Superior temporal gyrus (tissue), 1 donor: ENCODE measurements at regions not wholly inside any gene's neighbourhood (a gene's known extent, or its start where the extent isn't known, plus 50 kb on each side); places are given as distances from the start of the nearest gene placed in this dataset.

ENCODE experiments used
- DNase-seq: peaks from one replicate; pipeline ENCODE4 v3.0.0-alpha.2; 2016; ENCODE audit errors: extremely low spot score

DNA sequence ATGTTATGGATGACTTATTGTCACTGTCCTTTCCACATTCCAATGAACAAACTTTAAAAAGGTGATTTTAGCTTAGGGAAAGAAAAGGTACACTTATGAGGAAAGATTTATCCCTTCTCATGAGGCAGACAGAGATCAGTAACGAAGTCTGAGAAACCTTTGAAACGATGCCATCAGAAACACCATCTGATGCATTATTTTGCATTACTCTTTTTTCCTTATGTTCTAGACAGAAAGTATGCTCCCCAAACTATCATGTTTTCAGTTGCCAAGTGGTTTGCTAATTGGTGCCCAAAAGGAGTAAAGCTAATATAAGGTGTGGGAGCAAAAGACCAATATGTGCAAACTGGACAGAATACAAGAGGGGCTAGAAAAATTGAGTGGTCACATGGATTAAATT, 397.7 kb upstream of the RIOK2 start:
- no peak for DNase-seq

- no peak for DNase-seq
Measured at GRCh38 chr5:97591781-97592180, 408.7 kb upstream of the RIOK2 start.

DNA sequence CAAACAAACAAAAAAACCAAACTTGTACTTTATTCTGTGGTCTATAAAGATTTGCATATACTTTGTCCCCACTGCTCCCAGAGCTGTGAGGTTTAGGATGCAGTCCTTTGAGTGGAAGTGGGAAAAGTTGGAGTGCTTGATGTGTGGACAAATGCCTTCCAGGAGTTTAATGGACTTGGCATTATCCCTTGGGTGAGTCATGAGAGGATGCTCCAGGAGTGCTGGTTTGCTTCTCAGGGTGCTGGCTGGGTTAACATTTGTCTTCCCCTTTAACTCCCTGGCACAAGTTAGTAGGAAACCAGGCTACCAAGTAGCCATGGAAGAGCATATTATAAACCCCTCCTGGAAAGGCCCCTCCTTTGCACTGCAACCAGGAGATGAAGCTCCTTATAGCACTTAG, 417.4 kb upstream of the RIOK2 start:
- no peak for DNase-seq

DNA sequence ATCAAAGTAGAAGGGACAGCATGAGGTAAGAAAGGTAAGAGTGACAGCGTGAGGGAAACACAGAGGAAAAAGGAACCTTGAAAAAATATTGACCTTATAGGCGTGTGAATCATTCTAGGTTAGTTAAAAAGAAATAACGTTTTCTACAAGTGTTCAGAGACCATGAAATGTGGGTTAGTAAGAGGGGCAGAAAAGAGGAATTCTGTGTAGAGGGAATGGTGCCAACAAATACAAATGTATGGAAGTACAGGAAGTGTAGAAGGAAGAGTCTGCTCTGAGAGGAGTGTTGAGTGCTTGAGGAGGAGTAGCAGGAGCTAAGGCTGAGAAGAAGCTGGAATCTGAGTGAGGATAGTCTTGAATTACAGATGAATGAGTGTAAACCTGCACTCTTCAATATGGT, 418.6 kb upstream of the RIOK2 start:
- no peak for DNase-seq

DNA sequence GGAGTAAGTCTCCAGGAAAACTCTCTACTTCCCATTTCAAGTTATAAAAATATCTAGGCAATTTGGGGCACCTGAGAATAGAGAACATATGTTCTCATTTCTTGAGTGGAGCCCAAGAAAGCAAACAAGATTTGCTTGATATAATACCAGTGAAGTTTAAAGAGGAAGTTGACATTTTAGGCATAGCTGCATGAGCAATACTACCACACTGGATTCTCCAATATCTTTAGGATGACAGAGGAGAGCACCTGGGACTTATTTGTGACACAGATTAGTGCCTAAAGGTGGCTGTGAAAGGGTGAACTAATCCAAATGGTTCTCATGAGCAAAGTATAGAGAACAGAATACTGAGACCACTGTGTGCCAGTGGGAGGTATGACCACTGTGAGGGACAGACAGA, 423.5 kb upstream of the RIOK2 start:
- DNase-seq: peak; percentile 29

- DNase-seq: no peak
Measured at GRCh38 chr5:97608501-97608900, 425.5 kb upstream of the RIOK2 start.

DNA sequence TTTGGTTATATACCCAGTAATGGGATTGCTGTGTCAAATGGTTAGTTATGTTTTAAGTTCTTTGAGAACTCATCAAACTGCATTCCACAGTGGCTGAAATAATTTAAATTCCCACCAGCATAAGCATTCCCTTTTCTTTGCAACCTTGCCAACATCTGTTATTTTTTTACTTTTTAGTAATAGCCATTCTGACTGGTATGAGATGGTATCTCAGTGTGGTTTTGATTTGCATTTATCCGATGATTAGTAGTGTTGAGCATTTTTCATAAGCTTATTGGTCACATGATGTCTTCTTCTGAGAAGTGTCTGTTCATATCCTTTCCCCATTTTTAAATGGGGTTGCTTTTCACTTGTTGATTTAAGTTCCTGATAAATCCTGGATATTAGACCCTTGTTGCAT, 435.7 kb upstream of the RIOK2 start:
- no peak for DNase-seq

GRCh38 chr5:97623441-97623840, 440.4 kb upstream of the RIOK2 start:
- DNase-seq: no peak

DNA sequence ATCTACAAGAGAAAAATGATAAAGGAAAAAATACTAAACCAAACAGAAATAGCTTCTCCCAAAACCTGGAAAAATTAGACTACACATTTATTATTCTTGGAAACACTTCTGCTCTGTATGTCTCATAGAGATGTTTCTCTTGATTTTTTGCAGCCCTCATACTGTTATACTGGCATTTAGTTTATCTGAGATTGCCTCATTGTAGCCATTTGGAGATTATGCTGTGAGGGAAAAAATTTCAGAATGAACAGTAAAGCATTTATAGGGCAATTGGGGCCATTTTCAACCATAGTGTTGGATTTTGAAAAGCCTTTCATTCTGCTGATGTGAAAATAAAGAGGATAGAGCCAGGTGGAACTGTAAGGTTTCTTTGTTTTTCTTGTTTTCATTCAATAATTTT, 441.8 kb upstream of the RIOK2 start:
- DNase-seq: no peak

GRCh38 chr5:97627272-97627671, 444.2 kb upstream of the RIOK2 start:
- DNase-seq: peak; percentile 17

- peak; percentile 17 for DNase-seq
Measured at GRCh38 chr5:97628031-97628430, 445.0 kb upstream of the RIOK2 start.

DNA sequence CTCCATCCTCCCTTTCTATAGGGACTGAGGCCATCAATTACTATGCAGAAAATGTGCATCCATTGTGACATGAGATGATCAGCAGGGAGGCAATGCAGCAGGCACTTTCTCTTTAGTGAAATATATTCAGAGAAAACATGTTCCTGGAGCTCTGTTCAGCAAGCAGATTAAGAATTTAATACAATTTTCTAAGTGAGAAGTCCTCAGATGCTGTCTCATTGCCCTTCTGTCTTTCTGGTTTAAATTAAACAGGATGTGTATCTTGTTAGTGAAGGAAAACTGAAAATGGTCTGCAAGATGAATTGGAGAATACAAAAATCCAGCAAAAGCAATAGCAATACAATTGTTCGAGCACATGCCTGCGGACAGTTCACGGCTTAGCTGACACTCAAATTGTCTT, 445.8 kb upstream of the RIOK2 start:
- peak; percentile 44 for DNase-seq

DNA sequence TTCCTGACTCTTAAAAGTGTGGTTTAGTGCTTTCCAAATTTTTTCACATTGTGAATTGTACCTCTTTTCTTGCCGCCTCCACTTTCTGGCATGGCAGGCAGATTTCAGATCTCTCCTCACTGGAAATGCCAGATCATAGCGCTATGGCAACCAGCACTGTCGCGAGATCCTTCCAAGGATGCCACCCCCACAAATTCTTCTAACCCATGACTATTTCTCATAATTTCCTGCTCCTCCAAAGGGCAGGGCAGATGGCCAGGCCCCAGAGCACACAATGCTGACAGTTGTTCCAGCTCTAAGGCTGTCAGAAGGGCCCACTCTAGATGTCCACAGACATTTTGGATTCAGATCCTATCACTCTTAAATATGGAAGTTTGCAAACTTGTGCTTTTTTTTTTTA, 446.2 kb upstream of the RIOK2 start:
- no peak for DNase-seq

- DNase-seq: no peak
Measured at GRCh38 chr5:97635553-97635952, 452.5 kb upstream of the RIOK2 start.

- no peak for DNase-seq
Measured at GRCh38 chr5:97636766-97637165, 453.7 kb upstream of the RIOK2 start.

DNA sequence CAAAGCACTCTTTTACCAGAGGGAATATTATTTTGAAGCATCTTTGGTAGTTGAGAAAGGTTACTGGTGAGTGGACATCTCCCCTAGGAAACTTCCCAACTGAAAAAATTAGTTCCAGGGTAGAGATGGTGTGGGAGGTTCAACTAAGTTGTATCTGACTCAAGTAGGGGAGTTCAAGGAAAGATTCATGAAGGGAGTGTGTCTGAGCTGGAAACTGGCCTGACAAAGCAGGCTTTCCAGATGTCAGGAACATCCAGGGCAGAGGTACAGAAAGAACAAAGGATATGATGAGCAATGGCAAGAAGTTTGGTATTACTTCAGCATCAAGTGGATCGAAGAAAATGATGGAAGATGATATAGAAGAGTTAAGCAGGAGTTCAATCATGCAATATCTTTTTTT, 458.0 kb upstream of the RIOK2 start:
- DNase-seq: no peak

DNA sequence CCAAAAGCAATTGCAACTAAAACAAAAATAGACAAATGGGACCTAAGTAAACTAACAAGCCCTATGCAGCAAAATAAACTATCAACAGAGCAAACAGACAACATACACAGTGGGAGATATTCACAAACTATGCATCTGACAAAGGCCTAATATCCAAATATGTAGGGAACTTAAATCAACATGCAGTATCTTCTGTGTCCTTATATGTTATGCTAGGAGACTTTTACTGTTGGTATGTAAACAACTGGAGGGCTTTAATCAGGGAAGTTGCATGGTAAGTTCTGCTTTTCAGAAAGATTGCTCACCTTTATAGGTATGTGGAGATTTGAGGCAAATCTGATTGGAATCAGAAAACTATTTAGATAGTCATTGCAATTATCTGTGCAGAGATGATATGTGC, 461.2 kb upstream of the RIOK2 start:
- DNase-seq: no peak

DNA sequence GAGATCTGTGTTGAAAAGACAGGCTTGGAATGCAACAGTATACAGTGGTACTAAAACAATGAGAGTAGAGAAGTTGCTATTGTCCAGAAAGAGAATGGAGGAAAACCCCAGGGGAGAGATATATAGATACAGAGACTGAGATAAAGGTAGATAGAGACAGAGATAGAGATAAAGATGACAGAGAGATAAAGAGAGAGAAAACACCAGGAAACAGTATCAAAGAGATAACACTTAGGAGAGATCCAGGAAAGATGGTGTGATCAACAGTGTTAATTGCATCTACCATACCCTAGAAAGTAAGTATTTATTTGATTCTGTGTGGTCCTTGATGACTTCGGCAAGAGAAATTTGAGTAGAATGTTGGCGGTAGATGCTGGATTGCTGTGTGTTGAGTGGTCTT, 461.8 kb upstream of the RIOK2 start:
- DNase-seq: no peak

- no peak for DNase-seq
Measured at GRCh38 chr5:97657239-97657638, 474.2 kb upstream of the RIOK2 start.

DNA sequence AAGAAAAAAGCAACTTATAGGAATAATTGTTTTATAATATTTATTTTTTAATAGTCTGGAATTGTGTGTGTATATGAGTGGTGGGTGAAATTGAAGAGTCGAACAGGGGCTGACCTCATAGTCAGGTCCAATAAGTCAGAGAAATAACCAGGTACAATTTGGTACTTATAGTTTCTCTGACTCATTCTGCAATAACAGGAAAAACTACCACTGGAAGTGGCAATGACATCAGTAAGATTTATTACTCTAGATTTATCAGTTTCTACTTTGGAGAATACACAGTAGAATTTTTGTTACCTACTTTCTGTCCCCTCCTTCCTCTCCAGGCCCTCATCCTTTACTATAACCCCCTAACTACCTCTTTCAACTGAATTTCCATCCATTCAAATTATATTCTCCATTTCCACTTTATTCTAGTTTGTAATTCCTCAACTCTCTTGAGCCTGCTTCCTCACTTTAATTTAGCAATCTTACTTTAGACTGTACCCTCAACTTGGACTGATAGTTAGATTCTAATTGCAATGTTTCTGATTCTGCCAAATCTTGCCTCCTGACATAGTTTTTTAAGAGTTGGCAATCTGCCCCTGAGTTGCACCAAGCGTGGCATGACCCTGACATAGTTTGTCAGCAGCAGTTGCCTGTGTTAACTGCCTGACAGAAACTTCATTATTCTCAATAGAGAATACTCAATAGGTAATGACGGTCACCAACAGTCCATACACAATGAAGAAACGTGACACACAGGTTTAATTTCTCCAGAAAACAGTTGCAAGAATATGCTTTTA, 475.3 kb upstream of the RIOK2 start:
- DNase-seq: no peak

GRCh38 chr5:97666783-97667182, 483.7 kb upstream of the RIOK2 start:
- no peak for DNase-seq

DNA sequence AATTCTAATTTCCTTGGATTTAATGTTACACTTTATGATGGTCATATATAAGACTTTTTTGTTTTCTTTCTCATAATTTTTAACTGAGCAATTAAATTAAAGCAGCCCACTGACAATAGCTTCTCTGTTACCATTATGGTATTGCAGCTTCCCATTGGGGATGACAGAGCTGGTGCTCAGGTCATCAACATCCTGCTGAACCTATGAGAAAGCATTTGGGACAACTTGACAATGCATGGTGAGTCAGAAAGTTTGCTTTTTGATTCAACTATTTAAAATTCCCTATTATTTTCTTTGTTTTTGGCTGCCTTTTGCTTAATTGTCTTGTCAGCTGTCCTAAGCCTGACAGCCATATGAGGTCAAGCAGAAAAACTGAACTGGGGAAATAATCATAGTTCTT, 487.4 kb upstream of the RIOK2 start:
- no peak for DNase-seq

GRCh38 chr5:97676608-97677007, 493.6 kb upstream of the RIOK2 start:
- DNase-seq: no peak

- DNase-seq: no peak
Measured at GRCh38 chr5:97694091-97694490, 511.0 kb upstream of the RIOK2 start.
